ENCODE measurements at regions not wholly inside any gene's neighbourhood (a gene's known extent, or its start where the extent isn't known, plus 50 kb on each side); places are given as distances from the start of the nearest gene placed in this dataset.

DNA sequence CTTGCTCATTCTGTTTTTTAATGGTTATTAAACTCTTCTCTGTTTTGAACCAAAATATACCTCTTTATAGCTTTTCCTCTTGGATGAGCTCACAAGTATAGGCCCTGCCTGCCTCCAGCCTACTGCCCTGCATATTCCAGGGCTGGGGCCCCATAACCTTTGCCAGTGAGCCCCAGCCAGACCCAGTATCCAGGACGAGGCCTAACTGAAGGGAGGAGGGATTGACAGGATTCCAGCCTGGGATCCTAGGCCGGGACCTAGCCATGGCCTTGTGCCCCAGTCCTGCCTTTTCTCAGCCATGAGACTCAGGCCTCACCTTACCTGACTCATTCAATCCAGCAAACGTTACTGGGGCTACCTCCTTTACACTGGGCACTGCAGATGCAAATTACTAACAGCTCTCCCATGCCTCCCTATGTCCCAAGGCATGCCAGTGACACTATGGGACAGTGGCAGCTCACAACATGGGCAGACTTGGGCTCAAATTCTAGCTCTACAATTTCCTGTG lies 159.2 kb downstream of the DDX1 start:
- POLR2A ChIA-PET = interaction anchor here (0.6 kb wide), 2 partner anchors 79 to 949 kb away, joined by 3 read pairs; no protein-coding TSS in a partner anchor
- ATAC-seq = no peak
- Mint-ChIP-seq H3K27me3 (no peaks in the 10 kb centered on the region), H3K36me3 (ENCODE audit: low read depth) (no peaks in the 10 kb centered on the region), H3K9me3 (no peaks in the 10 kb centered on the region), H3K4me3 (no peak overlapping the region), H3K27ac (no peak overlapping the region), H3K4me1 (ENCODE audit: low read depth) (no peaks in the 10 kb centered on the region)
- DNase-seq = no peak
- CTCF ChIA-PET = no interaction called here
- TF ChIP-seq, protein P1, sequence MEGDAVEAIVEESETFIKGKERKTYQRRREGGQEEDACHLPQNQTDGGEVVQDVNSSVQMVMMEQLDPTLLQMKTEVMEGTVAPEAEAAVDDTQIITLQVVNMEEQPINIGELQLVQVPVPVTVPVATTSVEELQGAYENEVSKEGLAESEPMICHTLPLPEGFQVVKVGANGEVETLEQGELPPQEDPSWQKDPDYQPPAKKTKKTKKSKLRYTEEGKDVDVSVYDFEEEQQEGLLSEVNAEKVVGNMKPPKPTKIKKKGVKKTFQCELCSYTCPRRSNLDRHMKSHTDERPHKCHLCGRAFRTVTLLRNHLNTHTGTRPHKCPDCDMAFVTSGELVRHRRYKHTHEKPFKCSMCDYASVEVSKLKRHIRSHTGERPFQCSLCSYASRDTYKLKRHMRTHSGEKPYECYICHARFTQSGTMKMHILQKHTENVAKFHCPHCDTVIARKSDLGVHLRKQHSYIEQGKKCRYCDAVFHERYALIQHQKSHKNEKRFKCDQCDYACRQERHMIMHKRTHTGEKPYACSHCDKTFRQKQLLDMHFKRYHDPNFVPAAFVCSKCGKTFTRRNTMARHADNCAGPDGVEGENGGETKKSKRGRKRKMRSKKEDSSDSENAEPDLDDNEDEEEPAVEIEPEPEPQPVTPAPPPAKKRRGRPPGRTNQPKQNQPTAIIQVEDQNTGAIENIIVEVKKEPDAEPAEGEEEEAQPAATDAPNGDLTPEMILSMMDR (IDR thresholded peaks at IDR 0.05) = no peak
- intact Hi-C loops (cut with micrococcal nuclease) = no loop called here

DNA sequence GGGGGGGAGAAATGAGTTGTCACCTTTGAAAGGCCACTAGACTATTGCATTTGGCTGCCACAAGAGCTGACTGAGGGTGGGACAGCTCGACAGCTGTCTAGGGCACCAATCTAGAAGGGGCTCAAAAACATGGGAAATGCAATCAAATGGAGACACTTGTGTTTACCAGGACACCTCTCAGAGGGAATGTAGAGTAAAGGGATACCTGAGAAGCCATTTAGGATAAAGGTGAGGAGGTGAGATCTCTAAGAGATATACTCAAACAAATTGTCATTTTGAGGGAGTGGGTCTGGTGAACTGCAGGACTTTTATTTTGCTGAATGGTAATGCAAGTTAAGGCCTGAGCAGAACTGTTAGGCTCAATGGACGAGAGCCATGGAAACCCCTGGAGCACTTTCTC lies 159.8 kb downstream of the DDX1 start:
- ATAC-seq = no peak

DNA sequence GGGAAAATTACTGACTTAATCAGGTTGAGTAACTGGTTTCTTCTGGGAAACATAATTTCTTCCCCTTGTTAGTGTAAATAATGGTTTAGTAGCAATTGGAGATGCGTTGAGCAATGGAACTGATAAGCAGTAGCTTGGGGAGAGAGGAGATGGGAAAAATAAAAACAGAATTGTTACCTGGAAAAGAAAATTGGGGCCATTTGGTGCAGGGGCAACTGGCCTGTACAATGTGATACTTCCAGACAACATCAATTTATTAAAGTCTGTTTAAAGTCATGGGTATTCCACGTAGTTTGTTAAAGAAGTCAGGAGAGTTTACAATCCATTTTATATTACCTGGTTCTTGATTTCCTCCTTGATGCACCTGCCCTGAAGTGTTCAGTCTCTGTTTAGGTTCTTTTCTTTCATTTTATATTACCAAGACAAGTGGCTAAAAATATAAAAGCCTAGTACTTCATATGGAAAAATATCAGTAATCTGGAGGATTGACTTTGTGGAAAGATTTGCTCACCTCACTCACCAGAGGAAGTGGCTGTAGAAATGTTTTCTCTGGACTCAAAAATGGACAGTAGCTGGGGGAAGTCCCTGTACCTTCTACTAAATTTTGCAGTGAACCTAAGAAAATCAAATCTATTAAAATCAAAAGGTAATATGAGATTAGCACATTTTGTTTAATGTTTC lies 161.0 kb downstream of the DDX1 start:
- H3K36me3 Mint-ChIP-seq (ENCODE audit: low read depth) = no peaks in the 10 kb centered on the region
- no peak for DNase-seq
- TF ChIP-seq, protein P1 (IDR thresholded peaks at IDR 0.05) = no peak
- H3K27ac Mint-ChIP-seq = no peak overlapping the region
- H3K9me3 Mint-ChIP-seq = no peaks in the 10 kb centered on the region
- POLR2A ChIA-PET = no interaction called here
- no peaks in the 10 kb centered on the region for H3K4me1 Mint-ChIP-seq (ENCODE audit: low read depth)
- H3K4me3 Mint-ChIP-seq = no peak overlapping the region
- H3K27me3 Mint-ChIP-seq = no peaks in the 10 kb centered on the region
- CTCF ChIA-PET = no interaction called here
- ATAC-seq = no peak
- intact Hi-C loops (cut with micrococcal nuclease) = no loop called here

More for the DNA sequence above, 159.8 kb downstream of the DDX1 start:
- TF ChIP-seq, protein P1 (IDR thresholded peaks at IDR 0.05) = no peak
- Mint-ChIP-seq H3K27me3 (no peaks in the 10 kb centered on the region), H3K36me3 (ENCODE audit: low read depth) (no peaks in the 10 kb centered on the region), H3K4me1 (ENCODE audit: low read depth) (no peaks in the 10 kb centered on the region), H3K4me3 (no peak overlapping the region), H3K9me3 (no peaks in the 10 kb centered on the region), H3K27ac (no peak overlapping the region)
- CTCF ChIA-PET = no interaction called here
- intact Hi-C loops (cut with micrococcal nuclease) = no loop called here
- DNase-seq = no peak
- POLR2A ChIA-PET = interaction anchor here (0.6 kb wide), 1 partner anchor 950 kb away, joined by 3 read pairs; no protein-coding TSS in a partner anchor

DNA sequence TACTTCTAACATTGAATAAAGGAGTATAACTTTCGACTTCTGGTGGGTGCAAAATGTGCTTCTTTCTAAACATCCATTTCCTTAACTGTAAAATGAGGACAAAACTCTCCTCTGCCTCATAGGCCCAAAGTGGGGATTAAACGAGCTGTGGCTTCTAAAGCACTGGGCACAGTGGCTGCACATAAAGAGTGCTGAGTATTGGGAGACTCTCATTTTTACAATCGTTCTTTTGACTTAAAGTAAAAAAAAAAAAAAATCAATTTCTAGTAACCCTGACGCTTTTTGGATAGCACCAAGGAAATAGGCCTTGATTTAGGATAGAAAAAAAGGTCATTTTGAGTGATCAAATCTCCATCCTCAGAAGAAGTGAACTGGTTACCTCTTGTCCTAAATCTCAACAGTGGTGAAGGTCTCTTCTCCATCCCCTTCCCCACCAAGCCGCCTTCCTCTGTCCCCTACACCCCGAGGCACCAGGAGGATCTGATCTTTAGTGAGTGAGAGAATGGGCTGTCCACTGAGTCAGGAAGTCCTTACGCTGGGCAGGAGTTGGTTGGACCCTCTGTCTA lies 161.6 kb downstream of the DDX1 start:
- Mint-ChIP-seq H3K27ac (no peak overlapping the region), H3K4me1 (ENCODE audit: low read depth) (no peaks in the 10 kb centered on the region), H3K36me3 (ENCODE audit: low read depth) (no peaks in the 10 kb centered on the region), H3K4me3 (no peak overlapping the region), H3K9me3 (no peaks in the 10 kb centered on the region), H3K27me3 (peaks cover under 1% of the 10 kb centered on the region)
- TF ChIP-seq, protein P1 (IDR thresholded peaks at IDR 0.05) = no peak
- POLR2A ChIA-PET = no interaction called here
- DNase-seq (no peak), ATAC-seq (no peak)
- intact Hi-C loops (cut with micrococcal nuclease) = no loop called here
- CTCF ChIA-PET = no interaction called here

Data from activated CD8-positive, alpha-beta T cell treated with anti-CD3 and anti-CD28 coated beads for 36 hours (primary cell).